Endothelial cell (in vitro differentiated cells): ENCODE measurements at regions not wholly inside any gene's neighbourhood (a gene's known extent, or its start where the extent isn't known, plus 50 kb on each side); places are given as distances from the start of the nearest gene placed in this dataset.

Experiments
- DNase-seq: peaks from one replicate; pipeline ENCODE4 v3.0.0; 2021; ENCODE audit warnings: low spot score
- H3K27ac Mint-ChIP-seq: one replicate; pipeline ENCODE4 v1.8.0; 2021; ENCODE audit warnings: mixed read lengths, inconsistent platforms; ENCODE audit not compliant: unreplicated experiment
- H3K27me3 Mint-ChIP-seq: one replicate; pipeline ENCODE4 v1.8.0; 2021; ENCODE audit warnings: mild to moderate bottlenecking, moderate library complexity, mixed read lengths, inconsistent platforms; ENCODE audit not compliant: unreplicated experiment
- H3K36me3 Mint-ChIP-seq: one replicate; pipeline ENCODE4 v1.8.0; 2021; ENCODE audit warnings: mild to moderate bottlenecking, low read depth, mixed read lengths, inconsistent platforms; ENCODE audit not compliant: unreplicated experiment
- H3K4me1 Mint-ChIP-seq: one replicate; pipeline ENCODE4 v1.8.0; 2021; ENCODE audit warnings: mild to moderate bottlenecking, mixed read lengths, inconsistent platforms; ENCODE audit not compliant: unreplicated experiment
- H3K4me3 Mint-ChIP-seq: one replicate; pipeline ENCODE4 v1.8.0; 2021; ENCODE audit warnings: mild to moderate bottlenecking, mixed read lengths, inconsistent platforms; ENCODE audit not compliant: unreplicated experiment
- H3K9me3 Mint-ChIP-seq: one replicate; pipeline ENCODE4 v1.8.0; 2021; ENCODE audit warnings: mixed read lengths, inconsistent platforms; ENCODE audit not compliant: unreplicated experiment
- CTCF ChIP-seq: fragments of 200-600 bp; sonication (generic); IDR thresholded peaks from one replicate; pipeline ENCODE4 v1.5.0; 2021; ENCODE audit warnings: antibody characterized with exemption; ENCODE audit not compliant: unreplicated experiment

- Mint-ChIP-seq H3K4me1 (no peaks in the 10 kb centered on the region), H3K27ac (no peak overlapping the region), H3K4me3 (no peak overlapping the region)
Measured at GRCh38 chr13:50586414-50587083, 256.9 kb downstream of the DLEU7 start.

GRCh38 chr13:50587115-50587514 is 256.4 kb downstream of the DLEU7 start:
- H3K27ac Mint-ChIP-seq: no peak overlapping the region
- no peaks in the 10 kb centered on the region for H3K4me1 Mint-ChIP-seq
- TF ChIP-seq CTCF: no peak
- no peak for DNase-seq
- peaks cover 1% of the 10 kb centered on the region for H3K27me3 Mint-ChIP-seq
- no peaks in the 10 kb centered on the region for H3K36me3 Mint-ChIP-seq
- no peak overlapping the region for H3K4me3 Mint-ChIP-seq
- H3K9me3 Mint-ChIP-seq: no peaks in the 10 kb centered on the region

More at GRCh38 chr13:50586414-50587083, 256.9 kb downstream of the DLEU7 start:
- DNase-seq: no peak
- Mint-ChIP-seq H3K9me3 (no peaks in the 10 kb centered on the region), H3K36me3 (no peaks in the 10 kb centered on the region), H3K27me3 (peaks cover 1% of the 10 kb centered on the region)
- no peak for TF ChIP-seq CTCF

GRCh38 chr13:50587645-50588373 is 255.7 kb downstream of the DLEU7 start:
- Mint-ChIP-seq H3K9me3 (no peaks in the 10 kb centered on the region), H3K4me3 (no peak overlapping the region), H3K36me3 (no peaks in the 10 kb centered on the region), H3K27ac (no peak overlapping the region), H3K4me1 (no peaks in the 10 kb centered on the region), H3K27me3 (peaks cover 1% of the 10 kb centered on the region)
- TF ChIP-seq CTCF: no peak
- DNase-seq: no peak

GRCh38 chr13:50588491-50589130 is 254.9 kb downstream of the DLEU7 start:
- no peak for TF ChIP-seq CTCF
- Mint-ChIP-seq H3K36me3 (no peaks in the 10 kb centered on the region), H3K9me3 (no peaks in the 10 kb centered on the region), H3K27ac (no peak overlapping the region), H3K4me3 (no peak overlapping the region), H3K4me1 (no peaks in the 10 kb centered on the region), H3K27me3 (peaks cover 1% of the 10 kb centered on the region)
- DNase-seq: no peak

- Mint-ChIP-seq H3K4me1 (no peaks in the 10 kb centered on the region), H3K4me3 (no peak overlapping the region), H3K27me3 (peaks cover 1% of the 10 kb centered on the region), H3K27ac (no peak overlapping the region), H3K36me3 (no peaks in the 10 kb centered on the region), H3K9me3 (no peaks in the 10 kb centered on the region)
- TF ChIP-seq CTCF: no peak
- DNase-seq: no peak
Measured at GRCh38 chr13:50589139-50589538, 254.4 kb downstream of the DLEU7 start.
